HG02571 (cell line): ENCODE measurements at regions not wholly inside any gene's neighbourhood (a gene's known extent, or its start where the extent isn't known, plus 50 kb on each side); places are given as distances from the start of the nearest gene placed in this dataset.
"Not testable (repeated sequence)": the region's sequence is repeated elsewhere in the genome, so short reads cannot be mapped to it uniquely, and the experiment has no call there.

ENCODE experiments used
- ATAC-seq: cut with Tn5 transposase; IDR thresholded peaks from one replicate; pipeline ENCODE4 v1.9.1; 2021; ENCODE audit warnings: mild to moderate bottlenecking, moderate library complexity; ENCODE audit not compliant: unreplicated experiment

DNA sequence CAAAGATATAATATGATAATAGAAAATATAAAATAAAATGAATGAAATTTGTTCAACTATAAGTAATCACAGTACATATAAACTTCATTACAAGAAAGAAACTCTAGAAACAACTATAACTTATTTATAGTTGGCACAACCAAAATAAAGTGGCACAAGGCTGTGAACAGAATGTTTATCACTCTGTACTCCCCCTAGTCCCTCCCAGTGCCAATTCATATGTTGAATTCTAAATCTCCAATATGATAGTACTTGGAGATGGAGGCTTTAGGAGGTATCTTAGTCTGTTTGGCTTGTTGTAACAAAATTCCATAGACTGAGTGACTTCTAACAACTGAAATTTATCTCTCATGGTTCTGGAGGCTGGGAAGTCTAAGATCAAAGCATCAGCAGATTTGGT, 145.0 kb upstream of the TMEM229A start:
- ATAC-seq = no peak

- not testable (repeated sequence) for ATAC-seq
Observed at GRCh38 chr7:124171812-124172211, 138.9 kb upstream of the TMEM229A start.

DNA sequence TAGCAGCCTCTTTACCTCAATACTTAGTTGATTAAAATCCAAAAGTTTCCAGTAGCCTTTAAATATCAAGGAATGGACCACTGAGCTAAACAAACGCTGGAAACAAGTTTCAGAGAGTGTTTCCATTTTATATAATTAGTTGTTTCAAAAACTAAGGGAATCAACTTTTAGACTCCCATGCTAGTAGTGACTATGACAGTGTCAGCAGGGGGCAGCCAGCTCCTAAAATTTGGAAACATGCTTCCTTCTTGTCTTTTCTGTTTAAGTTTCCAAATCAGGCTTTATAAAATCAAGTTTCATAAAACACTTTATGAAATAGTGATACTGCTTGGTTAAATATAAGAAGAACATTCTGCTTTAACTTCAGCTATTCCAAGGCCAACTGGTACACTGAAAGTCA, 138.2 kb upstream of the TMEM229A start:
- ATAC-seq = no peak

DNA sequence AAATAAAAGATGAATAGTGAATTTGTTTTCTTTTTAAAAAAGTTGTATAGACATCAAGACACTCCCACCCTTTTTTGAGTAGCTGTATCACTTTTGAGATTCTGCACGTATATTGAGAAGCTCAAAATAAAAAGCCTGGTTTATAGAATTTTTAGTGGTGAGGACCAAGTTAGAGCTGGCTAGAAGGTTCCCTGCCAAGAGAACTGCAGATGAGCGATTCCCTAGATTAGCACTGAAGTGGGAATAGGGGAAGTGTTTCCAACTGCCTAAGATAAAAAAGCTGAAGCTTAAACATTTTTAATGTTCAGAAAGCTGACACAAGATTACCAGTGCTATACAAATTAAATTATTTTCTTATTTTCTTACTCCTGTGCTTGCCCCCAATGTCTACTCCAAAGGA, 135.7 kb upstream of the TMEM229A start:
- no peak for ATAC-seq

DNA sequence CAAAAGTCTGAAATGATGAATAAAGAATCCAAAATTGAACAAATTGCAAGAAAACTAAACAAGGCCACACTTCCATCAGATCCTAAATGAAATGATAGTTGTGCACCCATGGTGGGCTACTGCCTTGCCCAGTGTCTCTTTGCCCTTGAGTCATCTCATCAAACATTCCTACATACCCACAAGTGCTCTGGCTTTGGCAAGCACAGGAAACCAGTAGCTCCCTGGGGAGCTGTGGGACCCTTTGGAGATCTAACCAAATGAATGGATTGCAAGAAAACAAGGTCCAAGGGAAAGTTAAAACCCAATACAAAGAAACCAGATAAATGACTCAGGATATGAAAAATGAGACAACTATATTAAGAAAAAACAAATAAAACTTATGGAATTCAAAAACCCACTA, 129.8 kb upstream of the TMEM229A start:
- ATAC-seq = no peak

- no peak for ATAC-seq
Observed at GRCh38 chr7:124155432-124156022, 122.7 kb upstream of the TMEM229A start.

- no peak for ATAC-seq
Observed at GRCh38 chr7:124152859-124153692, 120.2 kb upstream of the TMEM229A start.

GRCh38 chr7:124137664-124138063, 104.8 kb upstream of the TMEM229A start:
- ATAC-seq = no peak

- no peak for ATAC-seq
Observed at GRCh38 chr7:124124201-124124600, 91.3 kb upstream of the TMEM229A start.

DNA sequence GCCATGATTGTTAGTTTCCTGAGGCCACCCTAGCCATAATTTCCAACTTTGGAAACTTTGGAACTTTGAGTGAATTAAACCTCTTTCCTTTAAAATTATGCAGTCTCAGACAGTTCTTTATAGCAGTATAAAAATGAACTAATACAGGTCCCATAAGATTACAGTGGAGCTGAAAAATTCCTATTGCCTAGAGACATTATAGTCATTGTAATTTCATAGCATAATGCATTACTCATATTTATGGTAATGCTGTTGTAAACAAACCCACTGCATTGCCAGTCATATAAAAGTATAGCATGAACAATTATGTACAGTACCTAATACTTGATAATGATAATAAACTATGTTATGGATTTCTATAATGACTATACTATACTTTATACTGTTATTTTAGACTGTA, 88.0 kb upstream of the TMEM229A start:
- no peak for ATAC-seq

- no peak for ATAC-seq
Observed at GRCh38 chr7:124113045-124113444, 80.2 kb upstream of the TMEM229A start.

DNA sequence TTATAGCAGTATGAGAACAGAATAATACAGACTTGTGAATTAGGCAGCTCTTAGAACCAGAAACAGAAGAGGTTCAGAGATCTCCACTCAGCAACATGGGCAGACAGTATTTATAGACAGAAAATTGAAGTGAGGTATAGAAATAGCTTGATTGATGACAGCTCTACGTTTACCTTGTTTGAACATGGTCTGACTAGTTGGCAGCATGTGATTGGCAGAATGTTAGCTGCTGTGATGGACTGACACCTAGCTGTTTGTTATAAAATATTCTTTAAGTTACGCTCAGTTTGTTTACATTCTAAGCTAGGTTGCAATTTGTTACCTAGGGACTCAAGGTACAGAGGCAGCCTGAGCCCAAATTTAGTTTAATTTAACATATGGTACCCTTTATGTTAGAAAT, 73.7 kb upstream of the TMEM229A start:
- no peak for ATAC-seq

DNA sequence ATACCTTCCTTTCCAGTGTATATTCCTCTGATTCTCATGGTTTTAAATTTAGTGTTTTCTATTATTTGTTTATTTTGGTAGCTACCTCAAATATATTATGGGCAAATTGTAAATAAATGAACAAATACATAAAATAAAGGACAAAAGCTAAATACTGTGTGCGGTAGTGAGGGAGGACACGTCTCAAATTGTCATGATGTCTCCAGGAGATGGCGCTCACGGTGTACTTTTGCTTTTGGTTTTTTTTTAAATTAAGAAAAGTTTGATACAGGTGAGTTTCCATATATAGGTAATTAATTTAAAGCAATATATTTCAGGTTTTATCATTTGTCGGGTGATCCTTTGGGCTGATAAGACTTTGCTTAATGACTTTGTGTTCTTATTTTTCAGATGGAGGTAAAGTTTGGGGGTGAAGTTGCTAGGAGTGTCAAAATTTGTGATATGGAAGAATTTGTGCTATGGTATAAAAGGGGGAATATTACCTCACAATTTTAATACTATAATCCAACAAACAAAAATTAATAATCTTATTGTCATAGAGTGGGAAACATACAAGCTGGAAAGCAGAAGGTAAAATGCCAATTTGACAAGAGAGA, 68.4 kb upstream of the TMEM229A start:
- ATAC-seq = no peak

- ATAC-seq = no peak
Observed at GRCh38 chr7:124100190-124100589, 67.3 kb upstream of the TMEM229A start.

GRCh38 chr7:124099585-124099984, 66.7 kb upstream of the TMEM229A start:
- ATAC-seq = not testable (repeated sequence)

DNA sequence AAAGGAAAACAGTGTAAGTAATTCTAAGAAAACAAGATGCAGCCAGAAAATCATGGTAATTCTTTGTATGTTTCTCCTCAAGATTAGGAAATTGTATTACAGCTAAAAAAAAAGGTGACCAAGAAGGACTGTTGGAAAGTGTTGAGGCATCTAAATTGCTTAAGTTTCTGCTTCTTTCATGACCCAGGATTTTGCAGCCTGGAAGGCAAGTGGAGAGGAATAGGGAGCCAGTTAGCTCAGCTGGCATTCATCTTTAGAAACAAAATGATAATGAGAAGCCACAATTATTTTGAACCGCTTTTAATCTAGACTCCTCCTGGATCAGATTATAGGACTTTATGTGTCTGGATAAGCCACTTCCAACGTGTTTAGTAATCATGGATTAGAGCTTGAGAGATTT, 56.8 kb upstream of the TMEM229A start:
- no peak for ATAC-seq

GRCh38 chr7:124088590-124088989, 55.7 kb upstream of the TMEM229A start:
- ATAC-seq = no peak

DNA sequence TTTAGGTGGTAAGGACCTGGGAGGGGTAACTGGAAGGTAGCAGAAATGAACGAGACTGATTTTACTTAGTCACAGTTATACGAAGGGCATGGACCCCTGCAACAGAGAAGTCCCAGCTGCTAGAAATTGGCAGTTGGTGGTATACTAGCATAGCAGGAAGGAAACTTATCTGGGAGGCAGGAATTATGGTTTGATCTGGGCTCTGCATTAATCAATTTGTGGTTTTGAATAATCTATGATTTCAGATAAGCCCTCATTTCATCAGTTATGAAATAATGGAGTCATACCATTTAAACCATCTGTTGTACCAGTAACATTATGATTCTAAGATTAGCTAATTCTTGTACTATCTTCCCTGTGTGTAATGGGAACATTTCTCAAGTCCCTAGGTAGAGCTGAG, 54.0 kb upstream of the TMEM229A start:
- no peak for ATAC-seq

DNA sequence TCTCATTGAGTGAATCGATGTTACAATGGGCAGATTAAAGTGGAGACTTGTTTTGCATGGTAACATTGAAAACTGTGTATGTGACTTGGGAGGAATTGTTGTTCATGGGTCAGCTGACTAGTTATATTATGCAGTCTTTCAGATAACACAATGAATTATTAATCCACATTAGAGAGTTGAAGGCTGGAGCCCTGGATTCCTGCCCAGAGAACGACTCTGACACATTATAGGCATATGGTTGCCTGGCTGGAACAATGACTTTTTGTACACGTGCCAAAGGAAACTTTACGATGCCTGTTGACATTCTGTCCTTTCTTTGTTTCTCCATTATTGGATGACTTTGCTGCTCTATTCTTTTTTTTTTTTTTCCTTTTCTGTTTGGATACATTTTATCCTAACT, 52.3 kb upstream of the TMEM229A start:
- no peak for ATAC-seq

GRCh38 chr7:124084024-124084423, 51.2 kb upstream of the TMEM229A start:
- no peak for ATAC-seq
